Lower leg skin (tissue), 4 donors: ENCODE measurements at regions not wholly inside any gene's neighbourhood (a gene's known extent, or its start where the extent isn't known, plus 50 kb on each side); places are given as distances from the start of the nearest gene placed in this dataset.
A peak's percentile ranks its signal among the peaks of the same experiment; 100 is the strongest.
"Not testable (repeated sequence)": the region's sequence is repeated elsewhere in the genome, so short reads cannot be mapped to it uniquely, and the experiment has no call there.

ENCODE experiments used
- DNase-seq, 2 donors: peaks; one replicate each; pipeline ENCODE4 v3.0.0-alpha.2; 2019; ENCODE audit warnings: low spot score in 2 of 2
- H3K4me3 ChIP-seq: fragments of 200-600 bp; sonication (generic); 2 replicates; pipeline ENCODE4 v1.5.1; 2017; ENCODE audit warnings: mild to moderate bottlenecking, low read depth; ENCODE audit not compliant: poor library complexity, severe bottlenecking
- POLR2A ChIP-seq, 2 donors: fragments of 450-650 bp; IDR thresholded peaks; one replicate each; pipeline ENCODE4 v1.6.1; 2016 to 2017; ENCODE audit warnings: antibody characterized with exemption in 2 of 2, mild to moderate bottlenecking in 1 of 2, moderate library complexity in 1 of 2
- WGBS, 2 donors: methylation state at CpG; one replicate each; pipeline ENCODE4 v1.1.5; 2018; 5-methylcytosine and 5-hydroxymethylcytosine counted together
- intact Hi-C: fragments of 100-400 bp; cut with DNase I; formaldehyde crosslinking; loops from one replicate; pipeline ENCODE4 v1.15.0; 2023; ENCODE audit warnings: low total_unique reads
- TF ChIP-seq, protein P1 (sequence below), 3 donors: fragments of 450-650 bp; IDR thresholded peaks; one replicate each; pipeline ENCODE4 v1.5.1; 2016; ENCODE audit warnings: antibody characterized with exemption in 3 of 3, mild to moderate bottlenecking in 3 of 3, moderate library complexity in 2 of 3

DNA sequence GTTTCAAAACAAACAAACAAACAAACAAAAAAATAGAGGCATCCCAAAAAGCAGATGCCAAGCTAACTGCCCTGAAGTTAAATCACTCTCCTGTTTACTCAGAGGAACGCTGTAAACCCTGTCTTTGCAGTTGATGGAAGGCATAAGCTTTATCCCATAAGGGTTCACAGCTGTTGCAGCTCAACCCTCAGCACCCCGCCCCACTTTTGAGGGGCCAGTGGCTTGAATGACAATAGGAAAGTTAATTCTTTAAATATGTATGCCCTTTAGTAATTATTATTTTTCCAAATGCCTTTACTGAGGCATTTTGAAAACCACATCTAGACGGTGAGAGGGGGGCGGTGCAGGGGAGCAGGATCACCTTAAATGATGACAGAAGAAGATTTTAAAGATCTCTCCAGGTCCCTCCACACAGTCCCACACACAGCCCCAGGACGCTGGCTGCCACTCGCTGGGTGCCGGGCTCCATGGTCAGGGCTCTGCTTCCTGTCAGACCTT, 272.1 kb downstream of the FAM43A start:
- no peak for TF ChIP-seq POLR2A (IDR thresholded peaks at IDR 0.05)
- DNase-seq, result peak in 1 of 2 donors; percentile 60
- intact Hi-C loops, result no loop called here
- WGBS, 2 donors, result 68 to 75% methylated on average over 7 of the region's 7 CpGs
- no peak overlapping the region for H3K4me3 ChIP-seq

DNA sequence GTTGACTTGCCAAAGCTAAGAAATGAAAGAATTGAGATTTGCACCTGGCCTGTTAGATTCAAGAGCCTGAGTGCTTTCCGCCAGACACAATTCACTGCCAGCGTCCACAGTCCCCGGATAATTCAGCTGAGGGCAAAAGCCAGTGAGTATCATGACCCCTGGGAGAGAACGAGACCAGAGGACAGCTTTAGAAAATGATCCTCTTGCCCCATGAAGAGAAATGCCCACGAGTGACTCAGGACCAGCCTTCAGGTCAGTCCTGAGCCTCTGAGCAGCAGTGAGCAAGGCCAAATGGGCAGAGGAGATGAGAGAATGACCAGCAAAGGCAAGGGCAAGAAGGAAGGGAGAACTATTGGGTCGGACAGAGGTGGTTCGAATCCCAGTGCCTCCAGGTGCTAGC, 273.5 kb downstream of the FAM43A start:
- TF ChIP-seq POLR2A (IDR thresholded peaks at IDR 0.05), result no peak
- TF ChIP-seq, protein P1, sequence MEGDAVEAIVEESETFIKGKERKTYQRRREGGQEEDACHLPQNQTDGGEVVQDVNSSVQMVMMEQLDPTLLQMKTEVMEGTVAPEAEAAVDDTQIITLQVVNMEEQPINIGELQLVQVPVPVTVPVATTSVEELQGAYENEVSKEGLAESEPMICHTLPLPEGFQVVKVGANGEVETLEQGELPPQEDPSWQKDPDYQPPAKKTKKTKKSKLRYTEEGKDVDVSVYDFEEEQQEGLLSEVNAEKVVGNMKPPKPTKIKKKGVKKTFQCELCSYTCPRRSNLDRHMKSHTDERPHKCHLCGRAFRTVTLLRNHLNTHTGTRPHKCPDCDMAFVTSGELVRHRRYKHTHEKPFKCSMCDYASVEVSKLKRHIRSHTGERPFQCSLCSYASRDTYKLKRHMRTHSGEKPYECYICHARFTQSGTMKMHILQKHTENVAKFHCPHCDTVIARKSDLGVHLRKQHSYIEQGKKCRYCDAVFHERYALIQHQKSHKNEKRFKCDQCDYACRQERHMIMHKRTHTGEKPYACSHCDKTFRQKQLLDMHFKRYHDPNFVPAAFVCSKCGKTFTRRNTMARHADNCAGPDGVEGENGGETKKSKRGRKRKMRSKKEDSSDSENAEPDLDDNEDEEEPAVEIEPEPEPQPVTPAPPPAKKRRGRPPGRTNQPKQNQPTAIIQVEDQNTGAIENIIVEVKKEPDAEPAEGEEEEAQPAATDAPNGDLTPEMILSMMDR (IDR thresholded peaks at IDR 0.05), result no peak
- 84 to 93% methylated on average over 7 of the region's 7 CpGs for WGBS, 2 donors
- H3K4me3 ChIP-seq, result no peak overlapping the region
- intact Hi-C loops, result no loop called here
- no peak for DNase-seq

GRCh38 chr3:194959666-194960065, 274.0 kb downstream of the FAM43A start:
- H3K4me3 ChIP-seq, intact Hi-C loops: not testable (repeated sequence)
- DNase-seq, result peak in 1 of 2 donors; percentile 32
- 95% methylated on average over 10 of the region's 10 CpGs for WGBS, 2 donors

- peak in 1 of 2 donors; percentile 68 for DNase-seq
- H3K4me3 ChIP-seq, result no peak overlapping the region
- TF ChIP-seq, protein P1 (IDR thresholded peaks at IDR 0.05), result no peak
- no peak for TF ChIP-seq POLR2A (IDR thresholded peaks at IDR 0.05)
- 86 to 87% methylated on average over 14 of the region's 14 CpGs for WGBS, 2 donors
- intact Hi-C loops, result no loop called here
These were observed 274.9 kb downstream of the FAM43A start for GRCh38 chr3:194960446-194961032.

DNA sequence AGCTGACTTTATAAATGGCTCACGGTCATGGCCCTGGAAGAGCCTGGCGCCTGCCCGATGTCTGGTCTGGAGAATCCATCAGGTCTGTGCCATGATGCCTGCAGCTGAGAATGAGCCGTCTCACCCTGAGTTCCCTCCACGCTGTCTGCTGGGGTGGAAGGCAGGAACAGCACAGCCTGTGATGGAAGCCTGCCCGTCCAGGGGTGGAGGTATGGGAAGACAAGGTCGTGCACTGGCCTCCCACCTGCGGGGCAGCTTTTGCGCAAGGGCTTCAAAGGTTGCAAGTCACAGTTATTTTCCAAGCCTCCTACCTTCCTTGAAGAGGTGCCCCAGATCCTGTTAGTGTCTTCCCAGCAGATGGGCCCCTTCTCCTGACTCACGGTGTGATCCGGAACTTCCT, 275.5 kb downstream of the FAM43A start:
- no peak overlapping the region for H3K4me3 ChIP-seq
- TF ChIP-seq POLR2A (IDR thresholded peaks at IDR 0.05), result no peak
- TF ChIP-seq, protein P1 (IDR thresholded peaks at IDR 0.05), result no peak
- peak in 1 of 2 donors; percentile 74 for DNase-seq
- 85 to 95% methylated on average over 10 to 11 of the region's 11 CpGs for WGBS, 2 donors
- intact Hi-C loops, result no loop called here

- peak in 1 of 2 donors; percentile 75 for DNase-seq
- 92 to 93% methylated on average over 6 of the region's 6 CpGs for WGBS, 2 donors
- intact Hi-C loops, result no loop called here
- TF ChIP-seq POLR2A (IDR thresholded peaks at IDR 0.05), result no peak
- TF ChIP-seq, protein P1 (IDR thresholded peaks at IDR 0.05), result no peak
- no peak overlapping the region for H3K4me3 ChIP-seq
These were observed 275.9 kb downstream of the FAM43A start for GRCh38 chr3:194961571-194961970.

DNA sequence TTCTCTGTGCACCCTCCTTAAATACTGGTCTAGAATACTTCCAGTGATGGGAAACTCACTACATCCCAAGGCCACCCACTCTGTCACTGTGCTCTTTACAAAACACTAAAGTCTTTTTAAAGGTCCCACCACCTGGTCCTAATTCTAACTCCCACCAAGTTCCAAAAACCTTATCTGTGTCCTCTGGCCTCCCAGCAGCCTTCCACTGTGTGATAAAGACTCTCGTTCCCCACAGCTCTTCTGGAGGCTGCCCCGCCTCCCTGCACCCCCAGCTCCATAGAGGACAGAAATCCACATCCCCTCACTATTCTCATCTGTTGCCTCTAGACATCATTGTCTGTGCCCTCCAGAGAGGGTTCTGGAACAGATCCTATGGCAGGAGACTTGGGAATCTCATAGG, 276.4 kb downstream of the FAM43A start:
- peak in 1 of 2 donors; percentile 18 for DNase-seq
- 88% methylated on average over 2 of the region's 2 CpGs for WGBS, 2 donors
- H3K4me3 ChIP-seq, result no peak overlapping the region
- no peak for TF ChIP-seq POLR2A (IDR thresholded peaks at IDR 0.05)
- TF ChIP-seq, protein P1 (IDR thresholded peaks at IDR 0.05), result no peak
- intact Hi-C loops, result no loop called here
